Fibroblast of the aortic adventitia (primary cell): ENCODE measurements at regions not wholly inside any gene's neighbourhood (a gene's known extent, or its start where the extent isn't known, plus 50 kb on each side); places are given as distances from the start of the nearest gene placed in this dataset.

Source experiments
- DNase-seq: peaks from one replicate; pipeline ENCODE4 v3.0.0-alpha.2; 2010; ENCODE audit warnings: low read depth
- H3K4me3 ChIP-seq: 2 replicates; pipeline ENCODE4 v1.5.1; 2011; ENCODE audit warnings: low read depth, mild to moderate bottlenecking, control low read depth, low read length, moderate library complexity
- TF ChIP-seq, protein P1 (sequence below): IDR thresholded peaks from 2 replicates; pipeline ENCODE4 v1.5.1; 2011; ENCODE audit warnings: mild to moderate bottlenecking, low read length, control low read depth, inconsistent platforms; ENCODE audit not compliant: insufficient read depth

- DNase-seq = no peak
- TF ChIP-seq, protein P1, sequence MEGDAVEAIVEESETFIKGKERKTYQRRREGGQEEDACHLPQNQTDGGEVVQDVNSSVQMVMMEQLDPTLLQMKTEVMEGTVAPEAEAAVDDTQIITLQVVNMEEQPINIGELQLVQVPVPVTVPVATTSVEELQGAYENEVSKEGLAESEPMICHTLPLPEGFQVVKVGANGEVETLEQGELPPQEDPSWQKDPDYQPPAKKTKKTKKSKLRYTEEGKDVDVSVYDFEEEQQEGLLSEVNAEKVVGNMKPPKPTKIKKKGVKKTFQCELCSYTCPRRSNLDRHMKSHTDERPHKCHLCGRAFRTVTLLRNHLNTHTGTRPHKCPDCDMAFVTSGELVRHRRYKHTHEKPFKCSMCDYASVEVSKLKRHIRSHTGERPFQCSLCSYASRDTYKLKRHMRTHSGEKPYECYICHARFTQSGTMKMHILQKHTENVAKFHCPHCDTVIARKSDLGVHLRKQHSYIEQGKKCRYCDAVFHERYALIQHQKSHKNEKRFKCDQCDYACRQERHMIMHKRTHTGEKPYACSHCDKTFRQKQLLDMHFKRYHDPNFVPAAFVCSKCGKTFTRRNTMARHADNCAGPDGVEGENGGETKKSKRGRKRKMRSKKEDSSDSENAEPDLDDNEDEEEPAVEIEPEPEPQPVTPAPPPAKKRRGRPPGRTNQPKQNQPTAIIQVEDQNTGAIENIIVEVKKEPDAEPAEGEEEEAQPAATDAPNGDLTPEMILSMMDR = no peak
- H3K4me3 ChIP-seq = no peak overlapping the region
Observed at GRCh38 chr1:238767321-238767720, 619.0 kb upstream of the CHRM3 start.

- H3K4me3 ChIP-seq = no peak overlapping the region
- TF ChIP-seq, protein P1 = no peak
- no peak for DNase-seq
Observed at GRCh38 chr1:238764779-238765178, 621.6 kb upstream of the CHRM3 start.

DNA sequence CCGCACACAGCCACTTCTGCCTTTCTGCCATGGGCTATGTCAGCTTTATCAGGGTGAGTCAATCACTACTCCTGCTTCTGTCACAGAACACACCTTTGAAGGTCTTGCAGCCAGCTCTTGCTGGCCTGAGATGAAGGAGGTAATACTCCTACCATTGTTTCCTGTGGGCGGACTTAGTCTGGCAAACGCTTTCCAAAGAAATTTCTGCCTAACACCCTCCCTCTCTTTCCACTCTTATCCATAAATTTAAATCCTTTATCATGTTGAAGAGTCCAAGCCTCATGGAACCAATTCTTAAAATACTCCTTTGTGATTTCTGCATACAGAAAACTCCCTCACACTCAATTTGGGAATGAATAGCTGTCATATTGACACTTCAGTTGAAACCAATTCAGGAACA, 633.1 kb upstream of the CHRM3 start:
- no peak overlapping the region for H3K4me3 ChIP-seq
- DNase-seq = no peak
- TF ChIP-seq, protein P1 = no peak

- no peak overlapping the region for H3K4me3 ChIP-seq
- no peak for DNase-seq
- TF ChIP-seq, protein P1 = no peak
Observed at GRCh38 chr1:238752327-238752726, 634.0 kb upstream of the CHRM3 start.

GRCh38 chr1:238745069-238745468, 641.3 kb upstream of the CHRM3 start:
- TF ChIP-seq, protein P1 = no peak
- DNase-seq = no peak
- H3K4me3 ChIP-seq = no peak overlapping the region

- no peak overlapping the region for H3K4me3 ChIP-seq
- TF ChIP-seq, protein P1 = no peak
- DNase-seq = peak; percentile 16
Observed at GRCh38 chr1:238738892-238739291, 647.5 kb upstream of the CHRM3 start.

DNA sequence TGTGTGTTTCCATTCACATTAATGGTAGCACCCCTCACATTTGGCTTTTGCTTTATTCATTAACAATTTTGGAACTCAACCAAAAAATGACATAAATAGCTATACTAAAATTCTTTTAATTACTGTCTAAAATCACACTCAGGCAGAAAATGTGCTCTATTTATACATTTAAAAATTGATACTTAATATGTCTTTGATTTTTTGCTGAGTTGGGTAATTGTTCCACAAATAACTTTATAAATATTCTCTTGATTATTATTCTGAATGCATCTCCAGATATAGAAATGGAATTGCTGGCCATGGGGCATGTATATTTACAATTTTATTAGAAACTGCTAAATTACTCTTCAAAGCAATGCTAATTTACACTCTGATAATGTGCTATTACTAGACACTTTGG, 658.7 kb upstream of the CHRM3 start:
- TF ChIP-seq, protein P1 = no peak
- DNase-seq = no peak
- H3K4me3 ChIP-seq = no peak overlapping the region
